Hepatocyte (in vitro differentiated cells): ENCODE measurements at regions not wholly inside any gene's neighbourhood (a gene's known extent, or its start where the extent isn't known, plus 50 kb on each side); places are given as distances from the start of the nearest gene placed in this dataset.
"Not testable (repeated sequence)": the region's sequence is repeated elsewhere in the genome, so short reads cannot be mapped to it uniquely, and the experiment has no call there.

ENCODE experiments used
- DNase-seq: peaks from one replicate; pipeline ENCODE4 v3.0.0-alpha.2; 2016; ENCODE audit warnings: low spot score
- H2AFZ ChIP-seq: fragments of 200-600 bp; sonication (generic); 2 replicates; pipeline ENCODE4 v1.6.0; 2016; ENCODE audit warnings: antibody characterized with exemption, mild to moderate bottlenecking
- H3K27ac ChIP-seq: fragments of 200-600 bp; sonication (generic); 2 replicates; pipeline ENCODE4 v1.5.1; 2016; ENCODE audit warnings: mild to moderate bottlenecking
- H3K27me3 ChIP-seq: fragments of 200-600 bp; sonication (generic); 2 replicates; pipeline ENCODE4 v1.6.1; 2016
- H3K36me3 ChIP-seq: fragments of 200-600 bp; sonication (generic); replicated peaks from 2 replicates; pipeline ENCODE4 v1.5.1; 2016; ENCODE audit warnings: low read depth; ENCODE audit not compliant: insufficient read depth
- H3K4me1 ChIP-seq: fragments of 200-600 bp; sonication (generic); 2 replicates; pipeline ENCODE4 v1.5.1; 2016; ENCODE audit warnings: mild to moderate bottlenecking, moderate library complexity; ENCODE audit not compliant: insufficient read depth
- H3K4me2 ChIP-seq: fragments of 200-600 bp; sonication (generic); 2 replicates; pipeline ENCODE4 v1.6.0; 2016
- H3K4me3 ChIP-seq: fragments of 200-600 bp; sonication (generic); 2 replicates; pipeline ENCODE4 v1.5.1; 2016; ENCODE audit warnings: mild to moderate bottlenecking
- H3K79me2 ChIP-seq: fragments of 200-600 bp; sonication (generic); 2 replicates; pipeline ENCODE4 v1.6.0; 2017; ENCODE audit warnings: mild to moderate bottlenecking
- H3K9me2 ChIP-seq: fragments of 200-600 bp; sonication (generic); replicated peaks from 2 replicates; pipeline ENCODE4 v1.6.0; 2017; ENCODE audit warnings: mild to moderate bottlenecking; ENCODE audit not compliant: insufficient read depth
- H3K9me3 ChIP-seq: fragments of 200-600 bp; sonication (generic); 2 replicates; pipeline ENCODE4 v1.5.1; 2016; ENCODE audit warnings: low read depth, mild to moderate bottlenecking
- H4K20me1 ChIP-seq: fragments of 200-600 bp; sonication (generic); 2 replicates; pipeline ENCODE4 v1.6.0; 2016; ENCODE audit warnings: mild to moderate bottlenecking; ENCODE audit not compliant: insufficient read depth, poor library complexity, severe bottlenecking
- WGBS: methylation state at CpG from one replicate; pipeline ENCODE4 v1.1.6; 2016; ENCODE audit warnings: low lambda C conversion rate; ENCODE audit errors: missing lambda C conversion rate; 5-methylcytosine and 5-hydroxymethylcytosine counted together

- not testable (repeated sequence) for H3K27ac ChIP-seq, H3K79me2 ChIP-seq, H4K20me1 ChIP-seq, H3K4me2 ChIP-seq, H3K4me3 ChIP-seq, H3K4me1 ChIP-seq, H3K9me2 ChIP-seq, H2AFZ ChIP-seq, H3K27me3 ChIP-seq, DNase-seq, H3K9me3 ChIP-seq, H3K36me3 ChIP-seq
- 86% methylated on average over 4 of the region's 6 CpGs for WGBS
Observed at GRCh38 chr1:149691399-149691798, 91.1 kb upstream of the FCGR1A start.

- H3K9me3 ChIP-seq, H2AFZ ChIP-seq, H3K27me3 ChIP-seq, H3K27ac ChIP-seq, H3K36me3 ChIP-seq, H3K79me2 ChIP-seq, DNase-seq, H3K4me2 ChIP-seq, H3K9me2 ChIP-seq, H3K4me1 ChIP-seq, H3K4me3 ChIP-seq, H4K20me1 ChIP-seq: not testable (repeated sequence)
- WGBS: 97% methylated on average over 11 of the region's 17 CpGs
Observed at GRCh38 chr1:149692804-149693539, 89.5 kb upstream of the FCGR1A start.

DNA sequence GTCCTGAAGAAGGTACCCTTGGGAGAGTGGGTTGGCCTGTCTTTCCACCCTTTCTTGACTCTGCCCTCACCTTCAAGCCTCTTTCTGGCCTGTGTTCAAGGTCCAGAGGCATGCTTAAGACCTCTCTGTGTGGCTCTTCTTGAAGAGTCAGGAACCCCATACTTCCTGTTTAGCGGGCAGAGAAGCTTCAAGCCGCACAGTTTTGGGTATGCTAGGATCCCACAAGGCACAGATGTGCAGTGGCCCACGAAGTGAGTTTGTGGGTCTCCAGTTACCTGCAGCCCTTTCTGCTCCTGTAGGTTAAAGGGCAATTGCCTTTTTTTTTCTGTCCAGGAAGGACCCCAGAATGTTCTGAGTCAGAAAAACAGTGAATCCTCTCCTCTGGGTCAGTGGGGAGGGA is 87.4 kb upstream of the FCGR1A start:
- H3K9me3 ChIP-seq, H2AFZ ChIP-seq, H3K27me3 ChIP-seq, H3K36me3 ChIP-seq, H3K4me1 ChIP-seq, DNase-seq, H3K9me2 ChIP-seq, H3K27ac ChIP-seq, H4K20me1 ChIP-seq, H3K79me2 ChIP-seq, H3K4me3 ChIP-seq, H3K4me2 ChIP-seq: not testable (repeated sequence)
- WGBS: 95% methylated on average over 2 of the region's 3 CpGs

- not testable (repeated sequence) for H3K36me3 ChIP-seq, H3K4me1 ChIP-seq, H3K79me2 ChIP-seq, H4K20me1 ChIP-seq, H3K27ac ChIP-seq, H3K4me2 ChIP-seq, H3K4me3 ChIP-seq, H3K27me3 ChIP-seq, H3K9me2 ChIP-seq, H2AFZ ChIP-seq, DNase-seq, H3K9me3 ChIP-seq
- no CpG with 5 or more reads among the region's 24 CpGs for WGBS
Observed at GRCh38 chr1:149700220-149700619, 82.3 kb upstream of the FCGR1A start.

DNA sequence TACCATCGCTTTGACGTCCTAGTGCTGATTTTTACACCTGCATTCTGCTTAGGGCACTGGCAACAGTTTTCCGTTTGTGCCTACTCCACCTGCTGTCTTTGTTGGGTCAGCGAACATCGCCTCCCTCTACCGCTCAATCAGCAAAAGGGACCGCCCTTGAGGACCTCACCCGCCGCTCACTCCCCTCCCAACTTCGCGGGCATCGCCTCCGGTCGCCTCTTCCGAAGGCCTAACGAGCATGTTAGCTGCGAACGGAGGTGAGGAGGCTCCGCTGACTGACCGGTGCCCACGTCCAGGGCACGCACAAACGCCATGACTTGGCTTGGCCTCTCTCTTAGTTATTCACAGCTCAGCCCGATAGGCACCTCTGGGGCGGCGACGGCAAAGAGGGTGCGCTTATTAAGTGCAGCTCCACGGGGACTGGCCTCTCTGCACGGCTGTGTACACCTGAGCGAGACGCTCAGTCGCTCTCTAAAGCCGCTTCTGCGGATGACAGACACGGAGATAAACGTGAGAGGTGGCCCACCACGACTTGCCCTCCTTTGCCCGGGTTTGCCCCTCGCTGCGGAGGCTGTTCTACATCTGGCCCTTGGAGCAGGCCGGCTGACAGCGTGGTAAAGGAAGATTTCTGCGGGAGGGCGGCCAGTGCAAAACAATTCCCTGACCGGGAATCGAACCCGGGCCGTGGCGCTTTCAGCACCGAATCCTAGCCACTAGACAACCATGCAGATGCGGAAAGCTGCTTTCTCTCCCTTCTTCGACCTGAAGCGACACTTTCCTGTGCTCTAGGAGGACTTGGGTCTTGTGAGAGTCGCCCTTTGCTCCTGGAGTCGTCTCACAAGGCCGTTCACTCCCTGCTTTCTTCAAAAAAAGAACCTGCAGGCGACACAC is 81.6 kb upstream of the FCGR1A start:
- not testable (repeated sequence) for H3K4me2 ChIP-seq, DNase-seq, H3K4me3 ChIP-seq, H3K36me3 ChIP-seq, H3K9me2 ChIP-seq, H3K4me1 ChIP-seq, H3K9me3 ChIP-seq, H2AFZ ChIP-seq, H3K27me3 ChIP-seq, H3K79me2 ChIP-seq, H3K27ac ChIP-seq, H4K20me1 ChIP-seq
- no CpG with 5 or more reads among the region's 58 CpGs for WGBS

GRCh38 chr1:149708192-149708853 is 74.2 kb upstream of the FCGR1A start:
- H3K9me2 ChIP-seq, H3K27me3 ChIP-seq, H4K20me1 ChIP-seq, H3K4me3 ChIP-seq, H3K4me1 ChIP-seq, H3K36me3 ChIP-seq, H3K79me2 ChIP-seq, H3K9me3 ChIP-seq, H2AFZ ChIP-seq, H3K27ac ChIP-seq: not testable (repeated sequence)
- peak overlapping the region; percentile 36 for H3K4me2 ChIP-seq
- 43% methylated on average over 12 of the region's 22 CpGs for WGBS
- DNase-seq: peak; percentile 64

DNA sequence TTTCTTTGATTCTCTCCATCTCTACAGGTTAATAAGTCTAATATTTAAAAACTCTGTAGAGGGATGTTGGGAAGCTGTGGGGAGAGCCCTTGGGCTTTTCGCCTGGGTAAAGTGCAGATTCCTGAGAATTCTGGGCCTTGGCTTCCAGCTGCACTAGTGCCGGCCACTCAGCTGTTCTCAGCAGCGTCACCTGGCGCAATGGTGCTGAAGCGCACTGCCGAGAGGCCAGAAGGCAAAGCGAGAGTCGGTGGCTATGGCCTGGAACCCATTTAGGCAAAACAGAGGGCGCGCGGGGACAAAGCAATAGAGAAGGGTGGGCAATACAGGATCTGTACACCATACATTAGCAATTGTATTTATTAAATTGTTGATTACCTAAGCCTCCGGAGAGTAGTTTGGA is 70.8 kb upstream of the FCGR1A start:
- not testable (repeated sequence) for H3K9me3 ChIP-seq, DNase-seq, H3K9me2 ChIP-seq, H4K20me1 ChIP-seq, H3K27me3 ChIP-seq, H3K4me3 ChIP-seq, H2AFZ ChIP-seq, H3K79me2 ChIP-seq, H3K4me1 ChIP-seq, H3K27ac ChIP-seq, H3K36me3 ChIP-seq, H3K4me2 ChIP-seq
- no CpG with 5 or more reads among the region's 12 CpGs for WGBS

DNA sequence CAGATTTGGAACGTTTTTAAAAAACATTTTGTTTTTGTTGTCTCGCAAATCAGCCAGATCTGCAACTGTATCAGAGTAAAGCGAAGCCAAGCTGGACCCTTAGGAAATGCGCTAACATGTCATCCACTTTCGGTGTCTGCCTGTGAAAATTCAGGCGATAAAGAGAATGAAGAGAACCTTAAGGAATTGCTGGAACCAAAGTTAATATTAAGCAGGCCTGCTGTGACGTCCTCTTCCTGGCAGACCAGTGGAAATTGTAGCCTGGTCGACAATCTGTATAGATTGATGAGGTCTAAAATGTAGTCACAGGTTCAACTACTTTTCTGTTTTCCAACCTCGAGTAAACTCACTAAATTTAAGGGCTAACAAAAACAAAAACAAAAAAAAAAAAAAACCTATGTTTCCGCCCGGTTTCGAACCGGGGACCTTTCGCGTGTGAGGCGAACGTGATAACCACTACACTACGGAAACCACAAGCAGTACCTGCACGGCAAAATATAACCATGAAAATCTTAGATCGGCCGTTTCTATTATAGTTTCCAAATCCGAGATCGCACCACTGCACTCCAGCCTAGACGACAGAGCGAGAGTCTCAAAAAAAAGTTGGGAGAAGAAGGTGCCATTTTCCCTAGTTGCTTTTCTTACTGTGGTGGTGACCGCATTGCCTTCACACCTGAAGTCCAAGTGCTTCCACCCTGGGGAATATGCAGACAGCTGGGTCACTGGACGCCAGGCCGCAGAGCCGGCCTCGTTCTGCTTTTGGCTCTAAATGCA is 70.2 kb upstream of the FCGR1A start:
- peak overlapping the region; percentile 33 for H3K4me3 ChIP-seq
- H3K4me1 ChIP-seq, H3K9me2 ChIP-seq, H3K79me2 ChIP-seq, H2AFZ ChIP-seq, H3K9me3 ChIP-seq, H3K36me3 ChIP-seq, H4K20me1 ChIP-seq, H3K27me3 ChIP-seq, H3K27ac ChIP-seq: not testable (repeated sequence)
- peak overlapping the region; percentile 71 for H3K4me2 ChIP-seq
- WGBS: 48% methylated on average over 25 of the region's 30 CpGs
- DNase-seq: peak; percentile 69
